GM23338 (cell line): ENCODE measurements at regions not wholly inside any gene's neighbourhood (a gene's known extent, or its start where the extent isn't known, plus 50 kb on each side); places are given as distances from the start of the nearest gene placed in this dataset.

Source experiments
- ATAC-seq: fragments of 200-7000 bp; cut with Tn5 transposase; 3 replicates; pipeline ENCODE4 v1.9.1; 2020
- DNase-seq: peaks from one replicate; pipeline ENCODE4 v3.0.0-alpha.2; 2015; ENCODE audit warnings: low spot score
- H2AFZ ChIP-seq: fragments of 200-600 bp; sonication (generic); 2 replicates; pipeline ENCODE4 v1.8.0; 2016; ENCODE audit warnings: antibody characterized with exemption, mild to moderate bottlenecking, moderate library complexity
- H3F3A ChIP-seq: fragments of 200-600 bp; sonication (generic); replicated peaks from 2 replicates; pipeline ENCODE4 v1.8.0; 2017; ENCODE audit warnings: antibody characterized with exemption, mixed run types, low read depth
- H3K27ac ChIP-seq: fragments of 200-600 bp; sonication (generic); 2 replicates; pipeline ENCODE4 v1.6.1; 2016; ENCODE audit warnings: low read depth
- H3K27me3 ChIP-seq: fragments of 200-600 bp; sonication (generic); 2 replicates; pipeline ENCODE4 v1.8.0; 2016; ENCODE audit warnings: mild to moderate bottlenecking, mixed run types, moderate library complexity; ENCODE audit not compliant: insufficient read depth
- H3K36me3 ChIP-seq: fragments of 200-600 bp; sonication (generic); 2 replicates; pipeline ENCODE4 v1.8.0; 2016; ENCODE audit warnings: mild to moderate bottlenecking; ENCODE audit not compliant: insufficient read depth
- H3K4me1 ChIP-seq: fragments of 200-600 bp; sonication (generic); 2 replicates; pipeline ENCODE4 v1.8.0; 2016; ENCODE audit warnings: mild to moderate bottlenecking, moderate library complexity; ENCODE audit not compliant: insufficient read depth
- H3K4me2 ChIP-seq: fragments of 200-600 bp; sonication (generic); 2 replicates; pipeline ENCODE4 v1.7.1; 2017; ENCODE audit warnings: mixed run types
- H3K4me3 ChIP-seq: fragments of 200-600 bp; sonication (generic); 2 replicates; pipeline ENCODE4 v1.6.1; 2016; ENCODE audit warnings: mixed run types
- H3K79me2 ChIP-seq: fragments of 200-600 bp; sonication (generic); replicated peaks from 2 replicates; pipeline ENCODE4 v1.8.0; 2017; ENCODE audit warnings: mild to moderate bottlenecking; ENCODE audit not compliant: insufficient read depth
- H3K9me2 ChIP-seq: fragments of 200-600 bp; sonication (generic); 2 replicates; pipeline ENCODE4 v1.8.0; 2017; ENCODE audit not compliant: insufficient read depth
- H4K20me1 ChIP-seq: fragments of 200-600 bp; sonication (generic); replicated peaks from 2 replicates; pipeline ENCODE4 v1.8.0; 2017; ENCODE audit warnings: mild to moderate bottlenecking; ENCODE audit not compliant: insufficient read depth
- H3K27ac Mint-ChIP-seq: 2 replicates; pipeline ENCODE4 v1.8.0; 2020; ENCODE audit warnings: inconsistent platforms, mild to moderate bottlenecking, moderate library complexity, mixed read lengths
- H3K27me3 Mint-ChIP-seq: 3 replicates; pipeline ENCODE4 v1.8.0; 2022; ENCODE audit warnings: low read depth, mild to moderate bottlenecking, moderate library complexity, mixed read lengths, inconsistent platforms; ENCODE audit not compliant: insufficient read depth, poor library complexity
- H3K36me3 Mint-ChIP-seq: 3 replicates; pipeline ENCODE4 v1.8.0; 2021; ENCODE audit warnings: low read depth, mild to moderate bottlenecking, inconsistent platforms, moderate library complexity, mixed read lengths
- H3K4me1 Mint-ChIP-seq: 3 replicates; pipeline ENCODE4 v1.8.0; 2020; ENCODE audit warnings: mild to moderate bottlenecking, inconsistent platforms, mixed read lengths
- H3K4me3 Mint-ChIP-seq: 3 replicates; pipeline ENCODE4 v1.8.0; 2021; ENCODE audit warnings: moderate library complexity, mild to moderate bottlenecking, inconsistent platforms, mixed read lengths
- H3K9me3 Mint-ChIP-seq: 3 replicates; pipeline ENCODE4 v1.8.0; 2020; ENCODE audit warnings: moderate library complexity, mild to moderate bottlenecking, inconsistent platforms, mixed read lengths
- EZH2 ChIP-seq: fragments of 200-600 bp; sonication (generic); IDR thresholded peaks from one replicate; pipeline ENCODE4 v1.8.0; 2017; ENCODE audit warnings: antibody characterized with exemption, mild to moderate bottlenecking, low read depth; ENCODE audit not compliant: unreplicated experiment
- EZH2phosphoT487 ChIP-seq: fragments of 200-600 bp; sonication (generic); IDR thresholded peaks from one replicate; pipeline ENCODE4 v1.8.1; 2018; ENCODE audit warnings: antibody characterized with exemption; ENCODE audit not compliant: unreplicated experiment
- JUNB ChIP-seq: IDR thresholded peaks from one replicate; pipeline ENCODE4 v1.6.1; 2016; ENCODE audit warnings: antibody characterized with exemption; ENCODE audit not compliant: unreplicated experiment
- NANOG ChIP-seq: IDR thresholded peaks from 2 replicates; pipeline ENCODE4 v1.6.1; 2016; ENCODE audit warnings: antibody characterized with exemption, borderline replicate concordance
- POLR2AphosphoS5 ChIP-seq: IDR thresholded peaks from 2 replicates; pipeline ENCODE4 v1.6.1; 2016; ENCODE audit warnings: antibody characterized with exemption, low read depth
- STAT1 ChIP-seq: IDR thresholded peaks from one replicate; pipeline ENCODE4 v1.6.1; 2016; ENCODE audit warnings: antibody characterized with exemption; ENCODE audit not compliant: unreplicated experiment
- ZNF114 ChIP-seq: fragments of 250-450 bp; sonication (Bioruptor Pico); IDR thresholded peaks from 2 replicates; pipeline ENCODE4 v1.5.0; 2020; ENCODE audit warnings: mild to moderate bottlenecking, moderate library complexity
- ZNF331 ChIP-seq: fragments of 250-450 bp; sonication (Bioruptor Pico); IDR thresholded peaks from 2 replicates; pipeline ENCODE4 v1.5.0; 2020; ENCODE audit warnings: low read depth, mild to moderate bottlenecking, moderate library complexity
- TF ChIP-seq, protein P1 (sequence below): IDR thresholded peaks from one replicate; pipeline ENCODE4 v1.6.1; 2018; ENCODE audit warnings: antibody characterized with exemption; ENCODE audit not compliant: unreplicated experiment
- TF ChIP-seq, protein P2 (sequence below): IDR thresholded peaks from 2 replicates; pipeline ENCODE4 v1.6.1; 2016; ENCODE audit warnings: antibody characterized with exemption
- TF ChIP-seq, protein P3 (sequence below), 2 experiments: fragments of 200-600 bp in 1 of 2; sonication (generic) in 1 of 2; conservative IDR thresholded peaks; 2 replicates each; pipeline versions ENCODE4 v1.5.1 to v1.6.1; 2016 to 2017; ENCODE audit warnings: antibody characterized with exemption in 2 of 2, low read depth in 2 of 2, mild to moderate bottlenecking in 2 of 2, moderate library complexity in 1 of 2

DNA sequence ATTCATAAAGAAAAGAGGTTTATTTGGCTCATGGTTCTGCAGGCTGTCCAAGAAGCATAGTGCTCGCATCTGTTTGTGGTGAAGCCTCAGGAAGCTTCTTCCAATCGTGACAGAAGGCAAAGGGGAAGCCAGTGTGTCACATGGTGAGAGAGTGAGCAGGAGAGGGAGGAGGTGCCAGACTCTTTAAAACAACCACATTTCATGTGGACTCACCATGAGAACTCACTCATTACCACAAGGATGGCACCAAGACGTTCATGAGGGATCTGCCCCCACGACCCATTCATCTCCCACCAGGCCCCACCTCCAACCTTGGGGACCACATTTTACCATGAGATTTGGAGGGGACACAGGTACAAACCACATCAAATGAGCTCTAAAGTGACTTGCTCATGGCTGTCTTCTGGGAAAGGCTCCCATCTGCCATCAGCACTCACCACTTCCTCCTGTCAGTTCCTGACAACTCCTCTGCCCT, 327.3 kb upstream of the TLE3 start:
- peaks cover 14% of the 10 kb centered on the region for H3K27me3 Mint-ChIP-seq
- H3K4me1 Mint-ChIP-seq: peaks cover 10% of the 10 kb centered on the region; the same call in 2 of the 3 replicates

DNA sequence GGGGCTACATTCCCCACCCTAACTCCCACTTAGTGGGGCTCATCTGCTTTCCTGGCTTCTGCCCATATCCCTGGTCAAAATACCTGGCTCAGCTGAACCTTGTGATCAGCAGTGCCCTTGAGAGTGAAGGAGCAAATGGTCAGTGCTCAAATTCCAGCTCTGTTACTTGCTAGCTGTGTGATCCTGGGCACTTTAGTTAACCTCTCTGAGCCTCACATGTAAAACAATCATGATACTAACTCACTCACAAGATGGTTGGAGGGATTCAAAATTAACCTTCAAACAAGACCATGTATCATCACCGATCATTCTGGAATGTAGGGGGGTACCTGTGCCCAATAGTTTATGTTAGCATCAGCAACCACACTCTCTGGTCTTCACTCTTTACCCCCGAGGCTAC, 325.6 kb upstream of the TLE3 start:
- no peak for DNase-seq
- TF ChIP-seq POLR2AphosphoS5 (no peak), ZNF114 (CRISPR knock-in tag) (no peak), EZH2phosphoT487 (no peak), ZNF331 (no peak), STAT1 (no peak)
- TF ChIP-seq, protein P1, sequence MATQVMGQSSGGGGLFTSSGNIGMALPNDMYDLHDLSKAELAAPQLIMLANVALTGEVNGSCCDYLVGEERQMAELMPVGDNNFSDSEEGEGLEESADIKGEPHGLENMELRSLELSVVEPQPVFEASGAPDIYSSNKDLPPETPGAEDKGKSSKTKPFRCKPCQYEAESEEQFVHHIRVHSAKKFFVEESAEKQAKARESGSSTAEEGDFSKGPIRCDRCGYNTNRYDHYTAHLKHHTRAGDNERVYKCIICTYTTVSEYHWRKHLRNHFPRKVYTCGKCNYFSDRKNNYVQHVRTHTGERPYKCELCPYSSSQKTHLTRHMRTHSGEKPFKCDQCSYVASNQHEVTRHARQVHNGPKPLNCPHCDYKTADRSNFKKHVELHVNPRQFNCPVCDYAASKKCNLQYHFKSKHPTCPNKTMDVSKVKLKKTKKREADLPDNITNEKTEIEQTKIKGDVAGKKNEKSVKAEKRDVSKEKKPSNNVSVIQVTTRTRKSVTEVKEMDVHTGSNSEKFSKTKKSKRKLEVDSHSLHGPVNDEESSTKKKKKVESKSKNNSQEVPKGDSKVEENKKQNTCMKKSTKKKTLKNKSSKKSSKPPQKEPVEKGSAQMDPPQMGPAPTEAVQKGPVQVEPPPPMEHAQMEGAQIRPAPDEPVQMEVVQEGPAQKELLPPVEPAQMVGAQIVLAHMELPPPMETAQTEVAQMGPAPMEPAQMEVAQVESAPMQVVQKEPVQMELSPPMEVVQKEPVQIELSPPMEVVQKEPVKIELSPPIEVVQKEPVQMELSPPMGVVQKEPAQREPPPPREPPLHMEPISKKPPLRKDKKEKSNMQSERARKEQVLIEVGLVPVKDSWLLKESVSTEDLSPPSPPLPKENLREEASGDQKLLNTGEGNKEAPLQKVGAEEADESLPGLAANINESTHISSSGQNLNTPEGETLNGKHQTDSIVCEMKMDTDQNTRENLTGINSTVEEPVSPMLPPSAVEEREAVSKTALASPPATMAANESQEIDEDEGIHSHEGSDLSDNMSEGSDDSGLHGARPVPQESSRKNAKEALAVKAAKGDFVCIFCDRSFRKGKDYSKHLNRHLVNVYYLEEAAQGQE: no peak
- TF ChIP-seq, protein P2, sequence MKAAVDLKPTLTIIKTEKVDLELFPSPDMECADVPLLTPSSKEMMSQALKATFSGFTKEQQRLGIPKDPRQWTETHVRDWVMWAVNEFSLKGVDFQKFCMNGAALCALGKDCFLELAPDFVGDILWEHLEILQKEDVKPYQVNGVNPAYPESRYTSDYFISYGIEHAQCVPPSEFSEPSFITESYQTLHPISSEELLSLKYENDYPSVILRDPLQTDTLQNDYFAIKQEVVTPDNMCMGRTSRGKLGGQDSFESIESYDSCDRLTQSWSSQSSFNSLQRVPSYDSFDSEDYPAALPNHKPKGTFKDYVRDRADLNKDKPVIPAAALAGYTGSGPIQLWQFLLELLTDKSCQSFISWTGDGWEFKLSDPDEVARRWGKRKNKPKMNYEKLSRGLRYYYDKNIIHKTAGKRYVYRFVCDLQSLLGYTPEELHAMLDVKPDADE: no peak

More for the DNA sequence above, 327.3 kb upstream of the TLE3 start:
- H2AFZ ChIP-seq: no peak overlapping the region
- no peak overlapping the region for H3K4me3 ChIP-seq
- no peaks in the 10 kb centered on the region for H3K27me3 ChIP-seq
- DNase-seq: no peak
- H3K4me1 ChIP-seq: 0 out of 2 replicates have a peak, but pooled peaks cover 6% of the 10 kb centered on the region
- peaks cover 13% of the 10 kb centered on the region; the same call in 2 of the 3 replicates for H3K9me3 Mint-ChIP-seq
- ATAC-seq: no peak
- no peak for TF ChIP-seq EZH2
- no peak for TF ChIP-seq JUNB
- TF ChIP-seq, protein P3, sequence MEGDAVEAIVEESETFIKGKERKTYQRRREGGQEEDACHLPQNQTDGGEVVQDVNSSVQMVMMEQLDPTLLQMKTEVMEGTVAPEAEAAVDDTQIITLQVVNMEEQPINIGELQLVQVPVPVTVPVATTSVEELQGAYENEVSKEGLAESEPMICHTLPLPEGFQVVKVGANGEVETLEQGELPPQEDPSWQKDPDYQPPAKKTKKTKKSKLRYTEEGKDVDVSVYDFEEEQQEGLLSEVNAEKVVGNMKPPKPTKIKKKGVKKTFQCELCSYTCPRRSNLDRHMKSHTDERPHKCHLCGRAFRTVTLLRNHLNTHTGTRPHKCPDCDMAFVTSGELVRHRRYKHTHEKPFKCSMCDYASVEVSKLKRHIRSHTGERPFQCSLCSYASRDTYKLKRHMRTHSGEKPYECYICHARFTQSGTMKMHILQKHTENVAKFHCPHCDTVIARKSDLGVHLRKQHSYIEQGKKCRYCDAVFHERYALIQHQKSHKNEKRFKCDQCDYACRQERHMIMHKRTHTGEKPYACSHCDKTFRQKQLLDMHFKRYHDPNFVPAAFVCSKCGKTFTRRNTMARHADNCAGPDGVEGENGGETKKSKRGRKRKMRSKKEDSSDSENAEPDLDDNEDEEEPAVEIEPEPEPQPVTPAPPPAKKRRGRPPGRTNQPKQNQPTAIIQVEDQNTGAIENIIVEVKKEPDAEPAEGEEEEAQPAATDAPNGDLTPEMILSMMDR (conservative IDR thresholded peaks at IDR 0.05; ENCODE audit: low read depth in 2 of 2): no peak
- TF ChIP-seq POLR2AphosphoS5: no peak
- TF ChIP-seq NANOG: no peak
- no peak for TF ChIP-seq ZNF331
- no peaks in the 10 kb centered on the region for H3F3A ChIP-seq
- no peaks in the 10 kb centered on the region for H3K79me2 ChIP-seq
- peaks cover 6% of the 10 kb centered on the region; the same call in 1 of the 2 replicates for H3K9me2 ChIP-seq
- H4K20me1 ChIP-seq: no peaks in the 10 kb centered on the region; the same call in 1 of the 2 replicates
- H3K36me3 ChIP-seq: no peaks in the 10 kb centered on the region
- H3K4me2 ChIP-seq: no peak overlapping the region
- no peak overlapping the region for H3K4me3 Mint-ChIP-seq
- peaks cover 5% of the 10 kb centered on the region; the same call in 1 of the 3 replicates for H3K36me3 Mint-ChIP-seq
- no peak overlapping the region for H3K27ac Mint-ChIP-seq
- H3K27ac ChIP-seq: no peak overlapping the region

More for the DNA sequence above, 325.6 kb upstream of the TLE3 start:
- no peak overlapping the region for H3K4me3 Mint-ChIP-seq
- H3K4me2 ChIP-seq: no peak overlapping the region
- no peak overlapping the region for H2AFZ ChIP-seq
- H3K4me1 Mint-ChIP-seq: peaks cover 10% of the 10 kb centered on the region; the same call in 2 of the 3 replicates
- no peaks in the 10 kb centered on the region for H3F3A ChIP-seq
- no peak for ATAC-seq
- no peaks in the 10 kb centered on the region for H3K36me3 ChIP-seq
- H3K27me3 Mint-ChIP-seq: peaks cover 11% of the 10 kb centered on the region
- H3K4me3 ChIP-seq: no peak overlapping the region
- no peak overlapping the region for H3K27ac Mint-ChIP-seq
- peaks cover 3% of the 10 kb centered on the region; the same call in 1 of the 3 replicates for H3K9me3 Mint-ChIP-seq
- no peaks in the 10 kb centered on the region; the same call in 1 of the 2 replicates for H3K9me2 ChIP-seq
- H3K27ac ChIP-seq: no peak overlapping the region
- H4K20me1 ChIP-seq: no peaks in the 10 kb centered on the region; the same call in 1 of the 2 replicates
- H3K36me3 Mint-ChIP-seq: peaks cover 3% of the 10 kb centered on the region; the same call in 1 of the 3 replicates
- no peaks in the 10 kb centered on the region for H3K79me2 ChIP-seq
- H3K27me3 ChIP-seq: no peaks in the 10 kb centered on the region
- H3K4me1 ChIP-seq: 0 out of 2 replicates have a peak, but pooled peaks cover 6% of the 10 kb centered on the region
